B cell (primary cell): ENCODE measurements at regions not wholly inside any gene's neighbourhood (a gene's known extent, or its start where the extent isn't known, plus 50 kb on each side); places are given as distances from the start of the nearest gene placed in this dataset.

Experiments used
- ATAC-seq: fragments of 200-7000 bp; cut with Tn5 transposase; one replicate; pipeline ENCODE4 v1.10.0; 2021; ENCODE audit warnings: low read depth, mild to moderate bottlenecking, moderate number of reproducible peaks, moderate library complexity
- CTCF ChIA-PET: fragments of 350-600 bp; sonication (Branson Sonifier 250); formaldehyde crosslinking; loops from one replicate; lab custom pipeline; 2021; ENCODE audit warnings: antibody characterized with exemption, inconsistent platforms; lab: Charles Lee
- POLR2A ChIA-PET: fragments of 350-600 bp; sonication (Branson Sonifier 250); formaldehyde crosslinking; loops from one replicate; lab custom pipeline; 2021; ENCODE audit warnings: antibody characterized with exemption; lab: Charles Lee
- DNase-seq: peaks from one replicate; pipeline ENCODE4 v3.0.0; 2013
- H2AFZ ChIP-seq: 2 replicates; pipeline ENCODE4 v1.6.1; 2012; ENCODE audit warnings: mild to moderate bottlenecking, low read depth, low read length; ENCODE audit not compliant: insufficient read depth, poor library complexity, severe bottlenecking
- H3K27ac ChIP-seq, 2 donors: 1 replicate in 1 of 2; 2 replicates in 1 of 2; pipeline ENCODE4 v1.5.1; 2012 to 2013; ENCODE audit warnings: low read length in 2 of 2, mild to moderate bottlenecking in 2 of 2, moderate library complexity in 1 of 2
- H3K27me3 ChIP-seq, 4 experiments: fragments of 200-600 bp in 1 of 4; sonication (generic) in 1 of 4; replicated peaks in 1 of 4; 1 replicate in 2 of 4; 2 replicates in 2 of 4; pipeline versions ENCODE4 v1.6.1 to v1.7.0; 2013 to 2016; ENCODE audit warnings: low read length in 3 of 4, mild to moderate bottlenecking in 2 of 4, mixed read lengths in 1 of 4, moderate library complexity in 1 of 4; ENCODE audit not compliant: insufficient read depth in 4 of 4, control insufficient read depth in 3 of 4; ENCODE audit errors: control extremely low read depth in 1 of 4
- H3K36me3 ChIP-seq, 2 experiments: replicated peaks in 1 of 2; 1 replicate in 1 of 2; 2 replicates in 1 of 2; pipeline versions ENCODE4 v1.6.1 to v1.7.1; 2013; ENCODE audit warnings: low read length in 1 of 2; ENCODE audit not compliant: insufficient read depth in 2 of 2, control insufficient read depth in 1 of 2; ENCODE audit errors: control extremely low read depth in 1 of 2, extremely low read depth in 1 of 2
- H3K4me1 ChIP-seq, 2 donors: fragments of 200-600 bp in 1 of 2; sonication (generic) in 1 of 2; 1 replicate in 1 of 2; 2 replicates in 1 of 2; pipeline versions ENCODE4 v1.5.1 to v1.6.1; 2013 to 2017; ENCODE audit warnings: low read length in 2 of 2; ENCODE audit not compliant: control insufficient read depth in 2 of 2, insufficient read depth in 2 of 2
- H3K4me2 ChIP-seq: replicated peaks from 2 replicates; pipeline ENCODE3; 2012; ENCODE audit warnings: mild to moderate bottlenecking, low read depth, low read length; ENCODE audit not compliant: poor library complexity, severe bottlenecking
- H3K4me3 ChIP-seq, 5 experiments: fragments of 200-600 bp in 1 of 5; sonication (generic) in 1 of 5; 1 replicate in 3 of 5; 2 replicates in 2 of 5; pipeline versions ENCODE4 v1.5.1 to v1.7.0; 2011 to 2016; ENCODE audit warnings: low read length in 4 of 5, mild to moderate bottlenecking in 4 of 5, low read depth in 2 of 5, control low read depth in 1 of 5, moderate library complexity in 1 of 5; ENCODE audit not compliant: insufficient read depth in 1 of 5; ENCODE audit errors: control extremely low read depth in 1 of 5, extremely low read depth in 1 of 5
- H3K79me2 ChIP-seq: fragments of 200-600 bp; sonication (generic); one replicate; pipeline ENCODE4 v1.6.0; 2016; ENCODE audit warnings: low read length; ENCODE audit not compliant: control insufficient read depth, insufficient read depth
- H3K9ac ChIP-seq: fragments of 200-600 bp; sonication (generic); 2 replicates; pipeline ENCODE4 v1.6.1; 2017; ENCODE audit warnings: mild to moderate bottlenecking, low read length, moderate library complexity
- H3K9me3 ChIP-seq, 3 donors: one replicate each; pipeline versions ENCODE4 v1.6.1 to v1.7.1; 2013; ENCODE audit warnings: low read length in 2 of 3; ENCODE audit not compliant: control insufficient read depth in 2 of 3, insufficient read depth in 1 of 3; ENCODE audit errors: control extremely low read depth in 1 of 3
- H4K20me1 ChIP-seq: 2 replicates; pipeline ENCODE4 v1.6.0; 2012; ENCODE audit warnings: mild to moderate bottlenecking, low read length; ENCODE audit not compliant: insufficient read depth, control insufficient read depth, poor library complexity, severe bottlenecking
- H3K27ac Mint-ChIP-seq: one replicate; pipeline ENCODE4 v1.8.0; 2021; ENCODE audit warnings: mixed read lengths
- H3K27me3 Mint-ChIP-seq: one replicate; pipeline ENCODE4 v1.8.0; 2021; ENCODE audit warnings: mixed read lengths
- H3K4me1 Mint-ChIP-seq: one replicate; pipeline ENCODE4 v1.8.0; 2021; ENCODE audit warnings: mixed read lengths
- H3K4me3 Mint-ChIP-seq: one replicate; pipeline ENCODE4 v1.8.0; 2021; ENCODE audit warnings: mixed read lengths
- H3K9me3 Mint-ChIP-seq: one replicate; pipeline ENCODE4 v1.8.0; 2022; ENCODE audit warnings: mixed read lengths; ENCODE audit not compliant: insufficient read depth
- CTCF ChIP-seq: fragments of 200-600 bp; IDR thresholded peaks from one replicate; pipeline ENCODE4 v1.8.0; 2022; ENCODE audit warnings: antibody characterized with exemption, mild to moderate bottlenecking
- EZH2 ChIP-seq: IDR thresholded peaks from 2 replicates; pipeline ENCODE4 v1.6.1; 2012; ENCODE audit warnings: borderline replicate concordance, low read depth, mild to moderate bottlenecking, moderate library complexity, low read length; ENCODE audit not compliant: insufficient read depth, poor library complexity, severe bottlenecking
- WGBS: methylation state at CpG from one replicate; pipeline ENCODE4 v1.1.5; 2013; ENCODE audit warnings: missing lambda C conversion rate; ENCODE audit not compliant: insufficient coverage; 5-methylcytosine and 5-hydroxymethylcytosine counted together
- intact Hi-C: fragments of 100-400 bp; cut with micrococcal nuclease; formaldehyde crosslinking; loops from one replicate; pipeline ENCODE4 v1.10.0; 2022

GRCh38 chr4:182103614-182104319 lies 139.4 kb upstream of the TENM3 start:
- no peak overlapping the region for H3K27ac ChIP-seq
- no peak overlapping the region for H3K4me2 ChIP-seq
- no peaks in the 10 kb centered on the region for H3K27me3 ChIP-seq
- H3K27ac Mint-ChIP-seq = no peak overlapping the region
- no peaks in the 10 kb centered on the region for H3K36me3 ChIP-seq
- 76% methylated on average over 3 of the region's 5 CpGs for WGBS
- ATAC-seq (no peak), DNase-seq (no peak)
- ChIA-PET CTCF (no interaction called here), POLR2A (no interaction called here)
- no peak overlapping the region for H3K4me3 Mint-ChIP-seq
- H3K79me2 ChIP-seq = no peaks in the 10 kb centered on the region
- H3K9me3 ChIP-seq = peaks cover 0 to 7% (median 0%) of the 10 kb centered on the region in 3 donors
- H2AFZ ChIP-seq = no peak overlapping the region
- intact Hi-C loops = no loop called here
- no peaks in the 10 kb centered on the region for H3K4me1 ChIP-seq
- peaks cover 3% of the 10 kb centered on the region for H3K9me3 Mint-ChIP-seq
- TF ChIP-seq EZH2 (no peak), CTCF (no peak)
- H3K9ac ChIP-seq = no peak overlapping the region
- no peaks in the 10 kb centered on the region for H3K27me3 Mint-ChIP-seq
- H4K20me1 ChIP-seq = no peaks in the 10 kb centered on the region
- no peaks in the 10 kb centered on the region for H3K4me1 Mint-ChIP-seq
- no peak overlapping the region for H3K4me3 ChIP-seq

DNA sequence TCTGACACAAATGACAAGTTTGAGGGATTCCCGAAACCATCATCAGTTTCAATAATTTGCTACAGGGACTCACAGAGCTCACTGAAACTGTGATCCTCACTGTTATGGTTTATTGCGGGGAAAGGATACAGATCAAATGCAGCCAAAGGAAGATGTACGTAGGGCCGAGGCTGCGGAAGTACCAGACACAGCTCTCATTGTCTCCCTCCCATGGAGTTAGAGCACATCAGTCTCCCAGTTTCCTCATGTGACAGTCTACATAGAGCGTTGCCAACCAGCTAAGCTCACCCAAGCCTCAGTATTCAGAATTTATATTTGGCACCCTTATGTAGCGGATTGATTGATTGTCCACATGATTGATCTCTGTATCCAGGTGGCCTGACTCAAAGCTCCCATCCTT lies 137.8 kb upstream of the TENM3 start:
- Mint-ChIP-seq H3K27ac (no peak overlapping the region), H3K9me3 (peaks cover 3% of the 10 kb centered on the region), H3K4me3 (no peak overlapping the region), H3K27me3 (no peaks in the 10 kb centered on the region), H3K4me1 (no peaks in the 10 kb centered on the region)
- ATAC-seq (no peak), DNase-seq (no peak)
- no peak overlapping the region for H3K4me3 ChIP-seq
- H3K4me2 ChIP-seq = no peak overlapping the region
- CTCF ChIA-PET = interaction anchor here (0.8 kb wide), 1 partner anchor 9 kb away, joined by 4 read pairs; no protein-coding TSS in a partner anchor
- intact Hi-C loops = no loop called here
- no peaks in the 10 kb centered on the region for H4K20me1 ChIP-seq
- WGBS = 94% methylated on average over 4 of the region's 7 CpGs
- no peaks in the 10 kb centered on the region for H3K27me3 ChIP-seq
- H3K36me3 ChIP-seq = no peaks in the 10 kb centered on the region
- POLR2A ChIA-PET = no interaction called here
- H3K9ac ChIP-seq = no peak overlapping the region
- TF ChIP-seq CTCF (no peak), EZH2 (no peak)
- no peaks in the 10 kb centered on the region for H3K79me2 ChIP-seq
- no peak overlapping the region for H2AFZ ChIP-seq
- H3K4me1 ChIP-seq = no peaks in the 10 kb centered on the region
- no peak overlapping the region for H3K27ac ChIP-seq
- peaks cover 0 to 11% (median 0%) of the 10 kb centered on the region in 3 donors for H3K9me3 ChIP-seq
